HG02678 (cell line): ENCODE measurements at regions not wholly inside any gene's neighbourhood (a gene's known extent, or its start where the extent isn't known, plus 50 kb on each side); places are given as distances from the start of the nearest gene placed in this dataset.
A peak's percentile ranks its signal among the peaks of the same experiment; 100 is the strongest.

Source experiments
- ATAC-seq: cut with Tn5 transposase; IDR thresholded peaks from one replicate; pipeline ENCODE4 v1.9.1; 2021; ENCODE audit warnings: mild to moderate bottlenecking, moderate library complexity; ENCODE audit not compliant: unreplicated experiment

GRCh38 chr6:90765895-90766294 is 179.0 kb upstream of the MAP3K7 start:
- no peak for ATAC-seq

DNA sequence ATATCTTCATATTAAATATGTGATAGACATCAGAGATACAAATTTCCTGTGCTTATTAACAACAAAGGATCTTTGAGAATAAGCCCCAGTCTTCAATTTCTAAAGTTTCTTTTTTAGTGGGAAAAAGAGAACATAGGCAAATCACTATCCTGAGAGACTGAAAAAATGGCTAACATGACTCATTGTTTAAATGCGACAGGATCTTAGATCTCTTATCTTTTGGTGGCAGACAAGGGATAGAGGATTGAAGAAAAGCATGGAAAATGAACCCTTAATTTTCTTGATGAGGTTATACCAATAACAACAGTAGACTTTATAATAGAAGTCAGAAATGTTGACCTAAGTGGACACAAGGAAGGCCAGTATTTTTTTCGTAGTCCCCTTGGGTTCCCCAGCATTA is 178.6 kb upstream of the MAP3K7 start:
- no peak for ATAC-seq

DNA sequence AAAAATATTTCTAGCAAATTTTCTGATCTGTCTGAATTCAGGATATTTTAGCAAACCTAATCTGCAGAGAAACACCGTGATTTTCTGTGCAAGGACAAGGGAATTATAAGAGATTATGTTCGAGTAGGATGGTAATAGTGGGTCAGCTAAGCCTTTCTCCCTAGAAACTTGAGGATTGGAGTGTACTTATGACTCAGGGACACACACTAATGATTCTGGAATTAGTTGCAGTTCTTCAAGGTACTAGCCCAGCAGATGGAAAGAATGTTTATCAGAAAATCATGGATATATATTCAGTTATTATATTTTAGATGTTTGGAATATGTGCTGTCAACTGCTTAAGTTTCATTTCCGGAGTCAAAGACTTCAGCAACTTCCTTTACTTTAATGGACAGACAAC is 177.1 kb upstream of the MAP3K7 start:
- ATAC-seq, result no peak

GRCh38 chr6:90759664-90760063 is 172.8 kb upstream of the MAP3K7 start:
- no peak for ATAC-seq

- ATAC-seq, result no peak
Measured at GRCh38 chr6:90758741-90759140, 171.9 kb upstream of the MAP3K7 start.

GRCh38 chr6:90753820-90754643 is 167.2 kb upstream of the MAP3K7 start:
- no peak for ATAC-seq

DNA sequence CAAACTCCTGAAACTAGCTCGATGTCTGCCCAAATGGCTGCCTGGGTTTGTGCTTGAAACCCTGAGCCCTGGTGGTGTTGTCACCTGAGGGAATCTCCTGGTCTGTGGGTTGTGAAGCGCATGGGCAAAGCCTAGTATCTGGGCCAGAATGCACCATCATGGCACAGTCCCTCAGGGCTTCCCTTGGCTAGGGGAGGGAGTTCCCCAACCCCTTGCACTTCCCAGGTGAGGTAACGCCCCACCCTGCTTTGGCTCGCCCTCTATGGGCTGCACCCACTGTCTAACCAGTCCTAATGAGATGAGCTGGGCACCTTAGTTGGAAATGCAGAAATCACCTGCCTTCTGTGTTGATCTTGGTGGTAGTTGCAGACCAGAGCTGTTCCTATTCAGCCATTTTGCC is 152.9 kb upstream of the MAP3K7 start:
- no peak for ATAC-seq

GRCh38 chr6:90739339-90739738 is 152.5 kb upstream of the MAP3K7 start:
- no peak for ATAC-seq

DNA sequence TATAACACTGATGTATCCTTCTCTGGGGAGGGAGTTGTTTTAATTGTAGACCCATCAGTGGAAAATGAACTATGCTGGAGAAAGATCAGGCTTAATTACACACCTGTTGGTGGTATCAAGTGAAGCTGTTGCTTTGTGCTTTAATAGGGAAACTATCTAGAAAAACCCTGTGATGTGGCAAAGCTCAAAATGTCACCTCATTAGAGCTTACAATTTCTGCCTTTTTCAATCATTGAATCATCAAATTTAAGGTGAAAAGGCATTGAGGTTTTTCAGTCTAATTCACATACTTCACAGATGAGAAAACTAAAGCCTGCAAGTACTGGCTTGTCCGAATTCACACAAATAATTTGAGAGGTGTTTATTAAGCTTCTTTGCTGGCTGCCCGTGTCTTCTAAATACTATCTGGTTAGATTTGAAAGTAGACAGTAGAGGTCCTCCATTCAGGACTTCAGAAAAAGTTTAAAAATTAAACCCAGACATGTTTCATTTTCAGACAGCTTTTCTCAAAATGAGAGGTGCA is 143.3 kb upstream of the MAP3K7 start:
- peak; percentile 89 for ATAC-seq

- no peak for ATAC-seq
Measured at GRCh38 chr6:90729057-90729456, 142.2 kb upstream of the MAP3K7 start.

GRCh38 chr6:90722648-90723047 is 135.8 kb upstream of the MAP3K7 start:
- no peak for ATAC-seq

- ATAC-seq, result no peak
Measured at GRCh38 chr6:90720404-90720803, 133.5 kb upstream of the MAP3K7 start.

DNA sequence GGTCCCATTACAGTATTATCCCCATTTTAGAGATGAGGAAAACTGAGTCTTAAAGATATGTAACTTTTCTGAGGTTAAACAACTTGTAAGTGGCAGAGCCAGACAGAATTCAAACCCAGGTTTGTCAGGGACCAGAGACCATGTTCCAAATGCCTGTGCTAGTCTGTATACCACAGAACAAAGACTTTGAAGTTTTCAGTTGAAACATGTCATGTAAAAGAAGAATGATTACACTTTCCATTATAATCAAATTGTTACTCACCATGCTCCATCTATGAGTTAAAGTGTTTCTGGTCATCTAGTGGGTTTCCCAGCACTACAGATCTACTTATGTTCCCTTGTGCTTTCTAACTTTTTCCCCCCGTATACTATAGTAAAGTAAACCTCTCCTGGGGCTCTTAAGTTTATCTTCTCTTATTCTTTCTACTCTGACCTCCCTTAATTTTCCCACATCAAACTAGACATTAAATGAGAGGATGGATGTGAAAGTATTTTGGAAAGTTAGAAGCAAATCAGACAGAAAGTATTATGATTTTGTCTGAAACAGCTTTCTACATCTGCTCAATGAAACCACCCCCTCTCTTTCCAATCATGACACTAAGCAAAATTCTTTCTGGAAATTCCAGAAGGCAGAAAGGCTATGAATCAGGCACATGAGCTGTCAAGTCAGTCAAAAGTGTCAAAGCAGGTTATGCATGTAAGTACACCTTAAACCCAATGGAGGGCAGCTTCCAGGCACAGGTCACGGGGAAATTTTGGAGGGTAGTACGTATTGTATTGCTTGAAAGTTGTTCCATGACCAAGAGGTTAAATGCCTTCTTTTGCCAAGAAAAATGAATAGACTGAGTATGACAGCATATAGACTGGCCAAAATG is 132.7 kb upstream of the MAP3K7 start:
- no peak for ATAC-seq

DNA sequence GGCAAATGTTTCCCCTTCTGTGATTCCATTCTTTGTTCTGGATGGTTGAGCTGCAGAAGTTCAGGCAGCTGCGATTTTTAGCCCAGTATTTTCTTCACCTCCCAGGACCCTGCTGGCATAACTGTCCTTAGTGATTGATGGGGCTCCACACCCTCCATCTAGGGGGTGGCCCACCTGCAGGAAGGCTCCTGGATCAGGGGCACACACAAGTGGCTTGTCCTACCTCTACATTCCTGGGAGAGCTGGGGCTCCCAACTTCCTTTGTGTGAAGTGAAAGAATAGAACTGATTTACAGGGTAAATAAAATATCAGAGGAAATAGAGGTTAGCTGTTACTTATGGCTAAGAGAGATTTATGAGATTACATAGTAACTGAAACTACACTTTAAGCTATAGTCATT is 129.5 kb upstream of the MAP3K7 start:
- ATAC-seq, result no peak

- ATAC-seq, result no peak
Measured at GRCh38 chr6:90715093-90715655, 128.3 kb upstream of the MAP3K7 start.

DNA sequence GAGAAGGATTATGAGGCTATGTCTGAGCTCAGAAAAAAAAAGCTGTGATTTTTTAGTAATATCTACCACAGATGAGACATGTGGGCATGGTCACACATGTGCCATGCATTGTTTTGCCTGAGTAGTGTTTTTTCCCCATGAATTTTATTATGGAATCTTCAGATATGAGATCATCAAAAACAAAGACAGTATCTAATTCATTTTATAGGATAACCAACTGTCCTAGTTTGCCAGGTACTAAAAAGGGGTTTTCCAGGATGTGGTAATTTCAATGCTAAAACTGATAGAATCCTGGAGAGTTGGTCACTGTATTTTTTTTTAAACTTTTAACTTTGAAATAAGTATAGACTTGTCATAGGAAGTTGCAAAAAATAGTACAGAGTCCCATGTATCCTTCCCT is 127.4 kb upstream of the MAP3K7 start:
- no peak for ATAC-seq

GRCh38 chr6:90712114-90712513 is 125.2 kb upstream of the MAP3K7 start:
- no peak for ATAC-seq

DNA sequence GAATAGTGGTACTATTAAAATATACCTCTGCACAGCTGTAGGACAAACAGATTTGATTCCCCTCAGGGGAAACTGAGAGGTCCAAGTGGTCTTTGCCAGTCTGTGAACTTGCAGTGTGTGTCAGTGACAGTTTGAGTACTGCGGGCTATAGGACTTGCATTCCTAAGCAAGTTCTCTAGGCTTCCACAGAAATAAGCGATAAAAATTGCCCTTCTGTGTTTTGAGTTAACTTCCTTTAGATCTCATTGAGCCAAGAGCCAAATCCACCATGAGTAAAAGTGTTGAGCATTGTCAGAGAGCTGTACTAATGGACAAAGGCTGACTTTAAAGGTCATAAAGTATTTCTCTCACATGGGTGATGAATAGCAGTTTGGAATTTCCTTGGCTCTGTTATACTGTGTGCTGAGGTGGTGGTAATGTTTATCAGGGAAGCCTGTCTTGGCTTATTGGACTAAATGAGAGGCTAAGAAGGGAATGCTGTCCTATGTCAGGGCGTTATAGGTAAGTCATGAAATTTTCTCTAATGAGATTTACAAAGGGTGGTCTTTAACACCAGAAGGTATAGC is 122.6 kb upstream of the MAP3K7 start:
- ATAC-seq, result no peak

DNA sequence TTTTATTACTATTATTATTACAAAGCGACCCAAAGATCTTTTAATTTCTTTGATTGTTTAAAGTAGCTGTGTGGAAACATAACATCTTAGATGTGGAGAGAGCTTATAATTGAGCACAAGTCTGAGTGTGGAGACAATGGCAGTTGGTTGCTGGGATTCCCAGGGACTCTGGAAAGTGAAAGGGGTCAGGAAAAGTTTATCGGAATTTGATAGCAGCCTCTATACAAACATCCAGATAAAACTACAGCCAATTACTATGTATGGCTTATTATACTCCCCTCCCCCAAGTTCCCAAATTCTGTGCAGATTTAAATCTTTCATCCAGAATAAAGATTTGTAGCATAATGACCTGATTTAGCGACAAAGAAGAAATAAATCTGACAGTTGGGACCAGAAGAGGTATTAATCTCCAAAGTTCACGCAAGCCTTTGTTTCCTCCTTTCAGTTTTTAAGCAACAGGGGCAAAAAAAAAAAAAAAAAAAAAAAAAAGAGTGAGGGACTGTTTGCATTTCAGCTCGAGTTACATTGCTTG is 121.4 kb upstream of the MAP3K7 start:
- no peak for ATAC-seq

DNA sequence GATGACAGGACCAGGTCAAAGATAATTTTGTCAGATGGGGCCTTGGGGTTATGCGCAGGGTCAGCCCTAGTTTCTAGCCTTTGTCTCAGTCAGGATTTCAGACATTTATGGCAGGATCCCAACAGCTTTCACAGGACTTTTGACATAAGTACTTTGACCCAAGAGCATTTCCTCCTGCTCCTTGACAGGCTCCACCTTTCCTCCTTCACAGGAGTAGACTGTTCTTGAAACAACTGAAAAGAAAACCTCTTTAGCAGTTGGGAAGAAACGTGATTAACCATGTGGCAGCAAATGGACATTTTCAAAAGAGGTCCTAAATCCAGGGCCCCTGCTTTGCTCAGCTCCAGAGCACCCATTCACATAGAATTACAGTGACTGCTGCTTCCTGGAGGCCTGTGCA is 120.4 kb upstream of the MAP3K7 start:
- no peak for ATAC-seq

DNA sequence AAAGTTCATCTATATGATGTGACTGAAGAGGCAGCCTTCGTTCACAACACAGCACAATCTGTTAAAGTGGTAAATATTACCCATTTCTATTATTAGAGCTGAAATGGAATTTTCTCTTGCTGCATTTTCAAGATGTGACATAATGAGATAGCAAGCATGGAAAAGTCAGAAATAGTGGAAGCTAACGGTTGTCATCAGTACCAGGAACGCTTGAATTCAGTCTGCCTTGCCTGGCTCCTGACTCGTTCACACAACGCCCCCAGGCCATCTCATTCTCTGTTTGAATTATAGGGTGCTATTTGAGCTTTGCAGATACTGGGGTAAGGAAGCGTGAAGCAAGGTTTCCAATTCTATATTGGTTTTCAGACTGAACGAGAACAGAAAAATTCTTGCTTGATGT is 116.5 kb upstream of the MAP3K7 start:
- ATAC-seq, result no peak
